Skin of body (tissue), 1 donor: ENCODE measurements at regions not wholly inside any gene's neighbourhood (a gene's known extent, or its start where the extent isn't known, plus 50 kb on each side); places are given as distances from the start of the nearest gene placed in this dataset.

Experiments
- DNase-seq: peaks from one replicate; lab custom pipeline; 2025; lab: John Stamatoyannopoulos, UW

DNA sequence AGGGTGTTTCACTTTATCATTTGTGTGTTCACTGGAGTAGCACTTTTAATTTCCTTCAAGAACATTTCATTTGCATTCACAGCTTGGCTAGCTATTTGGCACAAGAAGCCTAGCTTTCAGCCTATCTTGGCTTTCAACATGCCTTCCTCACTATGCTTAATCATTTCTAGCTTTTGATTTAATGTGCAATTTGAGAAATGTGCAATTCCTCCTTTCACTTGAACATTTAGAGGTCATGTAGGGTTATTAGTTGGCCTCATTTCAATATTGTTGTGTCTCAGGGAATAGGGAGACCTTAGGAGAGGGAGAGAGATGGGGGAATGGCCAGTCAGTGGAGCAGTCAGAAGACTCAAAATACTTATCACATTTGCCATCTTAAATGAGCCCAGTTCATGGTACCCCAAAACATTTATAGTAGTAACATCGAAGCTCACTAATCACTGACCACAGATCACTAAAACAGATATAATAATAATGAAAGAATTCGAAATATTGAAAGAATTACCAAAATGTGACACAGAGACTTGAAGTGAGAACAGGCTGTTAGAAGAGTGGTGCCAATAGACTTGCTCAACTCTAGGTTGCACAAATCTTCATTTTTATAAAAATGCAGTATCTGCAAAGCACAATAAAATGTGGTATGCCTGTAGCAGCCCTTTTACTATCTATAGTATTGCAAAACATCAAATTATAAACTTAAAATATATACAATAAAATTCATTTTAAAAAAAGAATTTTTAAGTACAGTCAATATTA is 561.2 kb downstream of the METTL4 start:
- no peak for DNase-seq

DNA sequence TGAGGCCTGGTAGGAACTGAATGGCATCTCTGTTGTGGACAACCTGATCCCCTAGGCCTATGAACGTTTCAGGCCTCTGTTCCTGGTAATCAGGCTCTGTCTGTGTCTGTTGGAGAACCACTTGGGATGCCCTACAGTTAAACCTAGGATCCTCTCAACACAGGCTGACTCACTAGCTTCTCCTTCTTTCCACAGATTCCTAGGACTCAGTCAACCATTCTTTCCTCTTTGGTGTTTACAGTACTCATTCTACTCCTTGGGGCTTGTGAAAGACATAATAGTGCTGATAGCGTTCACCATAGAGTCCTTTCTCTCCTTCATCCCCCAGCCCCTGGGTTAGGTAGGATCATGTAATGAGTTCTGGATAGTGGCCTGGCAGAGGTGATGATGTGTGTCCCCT is 544.3 kb downstream of the METTL4 start:
- DNase-seq = no peak

DNA sequence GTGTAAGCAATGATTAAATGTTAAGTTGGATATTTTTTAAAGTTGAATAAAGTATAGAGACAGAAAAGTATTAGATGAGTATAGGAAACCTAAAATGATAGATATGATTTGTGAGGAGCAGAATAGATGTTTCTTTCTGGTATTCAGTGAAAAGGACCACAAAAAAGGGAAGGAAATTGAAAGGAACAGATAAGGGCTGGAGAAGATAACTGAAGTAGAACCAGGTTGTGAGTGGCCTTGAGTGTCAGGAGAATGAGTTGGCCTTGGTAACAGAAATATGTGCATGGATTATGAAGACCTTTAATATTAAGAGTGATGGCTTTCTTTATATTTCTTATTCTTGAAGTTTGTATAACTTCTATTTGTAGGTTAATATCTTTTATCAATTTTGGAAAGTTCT is 543.5 kb downstream of the METTL4 start:
- DNase-seq = no peak

DNA sequence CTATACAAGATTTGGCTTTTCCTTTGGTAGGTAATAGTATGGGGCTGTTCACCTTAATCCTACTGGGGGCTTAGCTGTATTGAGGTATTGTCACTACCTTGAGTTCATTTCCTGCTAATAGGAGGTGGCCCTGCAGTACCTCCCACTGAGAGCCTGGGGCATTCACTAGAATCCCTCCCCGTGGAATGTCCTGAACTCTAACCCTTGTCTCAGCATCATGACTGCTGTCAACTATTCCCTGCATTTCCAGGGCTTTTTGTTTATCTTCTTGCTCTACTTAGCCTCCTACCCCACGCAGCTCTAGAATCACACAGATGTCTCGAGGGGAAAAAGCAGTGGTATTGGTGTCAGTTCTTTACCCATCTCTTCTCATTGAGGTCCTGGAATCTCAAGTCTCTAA is 542.3 kb downstream of the METTL4 start:
- no peak for DNase-seq

DNA sequence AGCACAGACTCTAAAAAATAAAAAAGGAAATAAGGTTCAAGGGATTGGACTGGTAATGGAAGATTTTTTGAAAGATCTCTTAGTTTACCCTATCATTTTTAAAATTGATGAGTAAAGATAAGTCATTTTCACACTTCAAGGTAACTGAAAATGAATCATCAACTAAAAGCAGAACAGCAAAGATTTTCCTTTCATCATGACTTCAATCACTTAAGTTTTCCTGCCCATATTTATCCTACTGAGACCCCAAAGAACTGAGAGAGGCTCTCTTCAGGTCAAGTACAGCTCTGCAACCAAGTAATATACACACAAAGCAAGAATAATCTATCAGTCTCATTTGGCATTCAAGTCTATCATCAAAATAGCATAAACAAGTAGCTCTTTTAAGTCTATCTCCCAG is 540.7 kb downstream of the METTL4 start:
- DNase-seq = no peak

DNA sequence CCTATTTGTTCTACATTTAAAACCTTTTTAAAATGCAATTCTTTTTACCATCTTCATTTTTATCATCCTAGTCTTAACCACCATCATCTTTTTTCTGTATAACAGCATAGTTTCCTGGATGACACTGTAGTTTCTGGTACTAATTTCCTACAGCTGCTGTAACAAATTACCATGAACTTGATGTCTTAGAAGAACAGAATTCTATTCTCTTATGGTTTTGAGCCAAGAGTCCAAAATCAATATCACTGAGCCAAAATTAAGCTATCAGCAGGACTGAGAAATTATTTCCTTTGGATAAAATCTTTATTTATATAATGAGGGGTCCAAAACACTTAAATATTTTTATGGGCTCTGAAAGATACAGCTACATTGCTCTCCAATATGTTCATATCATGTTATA is 539.3 kb downstream of the METTL4 start:
- DNase-seq = peak; percentile 85

DNA sequence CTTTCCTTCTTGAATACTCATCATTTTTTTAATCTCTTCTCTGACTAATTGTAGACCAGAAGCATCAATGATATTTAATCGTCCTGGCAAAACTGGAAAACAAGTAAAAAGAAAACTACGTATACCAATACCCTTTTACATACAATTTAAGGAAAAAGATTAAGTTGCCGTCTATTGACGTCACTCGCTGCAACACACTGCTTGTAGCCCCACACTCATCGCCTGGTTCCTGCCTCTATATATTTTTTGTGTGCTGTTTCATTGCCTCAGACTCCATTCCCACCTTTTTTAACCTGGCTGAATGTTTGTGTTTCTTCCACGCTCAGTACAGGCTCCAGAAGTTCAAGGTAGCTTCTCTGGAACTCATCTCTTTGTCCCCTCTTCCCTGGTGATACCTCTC is 536.2 kb downstream of the METTL4 start:
- no peak for DNase-seq

DNA sequence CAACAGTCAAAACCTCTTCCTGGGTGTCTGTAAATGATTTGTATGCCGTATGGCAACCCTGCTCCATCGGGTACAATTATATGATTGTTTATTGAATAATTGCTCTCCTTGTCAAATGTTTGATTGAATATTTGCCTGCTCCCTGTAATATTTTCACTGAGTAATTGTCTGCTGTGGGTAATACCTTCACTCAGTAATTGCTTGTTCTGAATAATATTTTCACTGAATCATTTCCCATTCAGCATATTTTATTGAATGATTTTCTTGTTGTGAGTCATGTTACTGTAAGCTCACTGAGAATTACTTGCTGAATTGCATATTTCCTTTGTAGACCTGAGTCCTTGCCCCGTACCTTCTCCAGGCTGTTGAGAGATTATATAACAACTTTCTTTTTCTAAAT is 535.2 kb downstream of the METTL4 start:
- DNase-seq = no peak

DNA sequence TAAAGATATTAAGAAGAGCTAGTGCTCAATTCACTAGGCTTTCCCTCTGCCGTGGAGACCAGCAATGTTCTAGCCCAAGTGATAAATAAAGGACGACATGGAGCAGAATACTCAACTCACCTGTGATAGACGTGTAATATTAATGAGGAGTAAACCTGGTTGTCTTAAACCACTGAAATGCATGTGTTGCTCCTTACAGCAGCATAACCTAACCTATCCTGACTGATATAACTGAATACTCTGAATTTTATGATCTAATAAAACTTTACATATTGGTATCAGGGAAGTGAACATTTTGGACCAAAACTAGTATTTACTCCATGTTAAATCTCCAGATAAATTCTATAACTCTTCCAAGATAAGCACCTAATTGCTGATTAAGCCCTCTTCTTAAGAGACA is 531.0 kb downstream of the METTL4 start:
- no peak for DNase-seq

DNA sequence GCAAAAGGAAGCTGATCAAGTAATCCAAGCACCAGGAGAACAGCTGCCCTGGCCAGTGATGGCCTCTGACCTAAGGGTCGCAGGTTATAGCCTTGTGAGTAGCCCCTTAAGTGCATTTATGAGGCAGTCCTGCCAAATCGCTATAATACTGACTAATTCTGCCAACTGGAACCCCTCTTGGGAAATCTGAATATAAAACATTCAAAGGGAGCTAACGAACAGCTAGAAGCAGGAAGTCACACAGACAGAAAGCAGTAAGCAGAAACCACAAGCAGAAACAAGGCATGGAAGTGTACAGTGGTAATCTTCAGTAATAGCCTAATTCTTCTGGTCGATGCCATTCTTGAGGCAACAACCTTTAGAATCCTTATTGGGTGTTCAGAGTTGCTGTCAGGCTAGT is 521.3 kb downstream of the METTL4 start:
- DNase-seq = no peak

DNA sequence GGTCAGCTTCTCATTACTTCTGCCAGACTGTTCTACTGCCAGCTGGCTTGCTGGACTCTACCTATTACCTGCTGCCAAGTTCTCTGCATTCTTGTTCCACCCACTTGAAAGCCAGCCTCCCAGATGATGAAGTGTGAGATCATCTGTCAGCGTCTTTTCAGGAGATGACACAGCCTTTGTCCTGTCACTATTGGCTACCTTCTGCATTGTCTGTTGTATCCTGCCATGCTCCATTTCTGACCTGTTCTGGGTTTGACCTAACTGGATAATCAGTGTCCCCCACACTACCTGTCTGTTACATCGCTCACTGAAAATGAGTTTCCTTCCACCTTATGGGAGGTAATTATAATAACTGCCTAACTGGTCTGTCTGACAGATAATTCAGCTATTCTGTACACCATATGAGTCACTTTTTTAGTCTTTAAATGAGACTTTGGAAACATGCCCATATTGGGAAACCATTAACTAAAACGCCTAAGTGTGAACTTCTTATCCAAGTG is 520.6 kb downstream of the METTL4 start:
- no peak for DNase-seq

DNA sequence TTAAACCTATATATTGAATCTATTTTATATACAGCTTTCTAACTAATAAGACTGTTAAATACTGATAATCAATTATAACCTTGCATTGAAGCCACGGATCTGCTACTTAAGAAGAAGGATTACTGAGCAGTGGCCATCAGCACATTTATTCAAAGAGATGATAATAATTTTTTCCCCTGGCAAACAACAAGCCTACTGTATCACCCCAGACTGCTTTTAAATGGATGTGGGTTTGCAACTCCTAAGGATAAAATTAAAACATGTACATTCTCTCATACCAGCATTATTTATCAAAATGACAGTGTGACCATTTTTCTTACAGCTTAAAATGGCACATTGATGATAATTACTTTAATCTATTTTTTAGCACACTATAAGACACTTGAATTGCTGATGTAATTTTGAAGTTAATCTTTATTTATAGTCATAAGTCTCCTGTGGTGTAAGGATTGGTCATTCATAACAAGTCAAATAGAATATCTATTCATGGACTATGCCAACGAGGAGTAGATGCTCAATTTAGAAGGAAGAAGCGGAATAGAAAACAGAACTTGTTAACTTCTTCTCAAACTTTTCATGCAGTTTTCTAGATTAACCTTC is 517.7 kb downstream of the METTL4 start:
- DNase-seq = no peak

DNA sequence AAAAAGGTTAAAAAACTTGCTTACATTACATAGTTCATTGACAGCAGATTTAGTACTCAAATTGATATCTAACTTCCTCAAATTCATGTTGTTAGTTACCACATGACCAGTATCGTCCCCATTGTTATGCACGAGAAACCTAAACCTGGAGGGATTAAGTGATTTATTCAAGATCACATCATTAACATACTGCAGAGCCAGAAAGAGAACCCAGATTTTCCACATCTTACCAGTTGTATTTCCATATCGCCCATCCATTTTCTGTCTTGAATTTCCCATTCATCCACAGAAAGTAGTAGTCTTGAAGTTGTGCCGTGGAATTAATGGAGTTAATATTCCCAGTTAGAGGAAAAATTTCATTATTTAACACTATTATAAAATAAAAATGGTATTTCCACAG is 512.0 kb downstream of the METTL4 start:
- DNase-seq = no peak

DNA sequence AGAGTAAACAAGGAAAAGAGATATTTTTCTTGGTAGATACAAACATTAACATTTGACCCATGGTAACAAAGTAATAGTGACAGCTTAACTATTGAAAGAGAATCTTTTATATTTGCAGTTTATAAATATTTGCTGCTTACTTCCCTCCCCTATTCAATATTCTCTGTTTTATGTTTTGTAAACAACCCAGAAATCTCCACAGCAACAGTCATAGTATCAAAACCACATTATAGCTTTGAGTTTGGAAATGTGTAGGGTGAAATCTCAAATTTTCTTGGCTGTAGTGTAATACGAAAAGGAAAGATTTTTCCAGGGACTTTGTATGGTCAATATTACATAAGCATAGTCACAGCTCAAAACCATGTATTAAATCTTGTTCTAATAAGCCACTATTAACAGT is 511.2 kb downstream of the METTL4 start:
- DNase-seq = peak; percentile 34

DNA sequence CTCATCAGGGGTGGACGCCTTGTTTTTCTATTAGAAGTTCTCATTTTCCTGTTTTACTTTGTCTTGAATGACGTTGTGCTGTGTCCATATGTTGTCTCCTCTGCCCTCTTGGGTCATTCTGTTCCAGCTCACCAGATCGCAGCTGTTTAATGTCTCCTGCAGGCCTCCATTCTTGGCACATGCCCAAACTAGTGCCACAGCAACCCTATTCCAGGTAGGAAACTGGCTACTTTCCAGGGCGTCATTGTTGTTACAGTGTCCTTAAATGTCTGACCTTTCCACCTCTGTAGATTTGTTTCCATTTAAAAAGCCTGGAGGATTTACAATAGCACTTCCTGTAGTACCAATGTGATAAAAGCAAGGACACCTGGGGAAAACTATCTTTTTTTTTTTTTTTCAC is 500.7 kb downstream of the METTL4 start:
- no peak for DNase-seq

DNA sequence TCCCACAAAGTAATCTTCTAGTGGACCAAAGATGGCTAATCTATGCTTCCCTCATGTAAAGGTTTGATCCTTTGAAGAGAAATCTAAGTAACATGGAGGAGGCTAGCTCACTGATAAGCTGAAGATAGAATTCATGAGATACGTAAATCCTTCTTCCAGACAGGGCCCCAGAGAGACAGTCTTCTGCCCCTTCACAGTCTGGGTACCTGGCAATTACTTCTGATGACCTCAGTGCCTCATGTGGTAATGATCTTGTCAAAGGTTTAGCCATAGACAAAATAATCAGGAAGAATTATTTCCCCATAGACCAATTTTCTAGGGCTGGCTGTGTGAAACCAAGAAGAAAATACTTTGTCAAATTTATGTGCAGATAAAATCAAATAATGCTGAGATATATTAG is 495.8 kb downstream of the METTL4 start:
- DNase-seq = no peak

DNA sequence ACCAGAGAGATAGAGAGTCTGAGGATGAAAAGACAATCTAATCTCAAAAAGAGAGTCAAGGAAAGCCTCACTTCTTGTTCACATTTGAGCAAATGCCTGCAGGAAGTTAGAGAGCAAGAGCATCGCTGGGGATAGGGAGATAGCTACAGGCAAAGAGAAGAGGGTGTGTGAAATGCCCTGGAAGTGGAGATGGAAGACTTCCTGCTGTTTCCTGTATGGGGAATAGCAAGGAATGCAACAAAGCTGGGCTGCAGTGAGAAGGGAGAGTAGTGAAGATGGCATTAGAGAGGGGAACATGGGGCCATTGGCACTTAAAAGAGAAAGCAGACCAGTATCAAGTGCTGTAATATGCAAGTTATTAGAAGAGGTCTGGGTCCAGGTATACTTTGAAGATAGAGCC is 488.6 kb downstream of the METTL4 start:
- no peak for DNase-seq

DNA sequence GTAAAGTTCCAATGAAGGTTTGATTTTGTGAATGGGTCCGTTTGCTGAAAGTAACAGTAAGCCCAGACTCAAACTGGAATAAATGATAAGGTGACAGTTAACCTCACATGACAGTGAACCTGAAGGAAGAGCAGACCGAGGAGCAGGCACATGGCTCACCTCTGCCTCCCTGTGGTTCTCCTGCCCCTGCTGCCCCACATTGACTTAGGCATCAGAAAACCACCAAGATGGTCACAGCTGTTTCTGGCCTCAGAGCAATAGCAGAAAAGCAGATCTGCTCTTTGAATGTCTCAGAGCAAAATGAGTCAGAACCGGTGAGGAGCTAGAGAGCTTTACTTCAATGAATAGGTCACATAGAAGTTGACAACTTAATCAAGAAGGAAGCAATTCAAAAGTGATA is 487.6 kb downstream of the METTL4 start:
- no peak for DNase-seq

DNA sequence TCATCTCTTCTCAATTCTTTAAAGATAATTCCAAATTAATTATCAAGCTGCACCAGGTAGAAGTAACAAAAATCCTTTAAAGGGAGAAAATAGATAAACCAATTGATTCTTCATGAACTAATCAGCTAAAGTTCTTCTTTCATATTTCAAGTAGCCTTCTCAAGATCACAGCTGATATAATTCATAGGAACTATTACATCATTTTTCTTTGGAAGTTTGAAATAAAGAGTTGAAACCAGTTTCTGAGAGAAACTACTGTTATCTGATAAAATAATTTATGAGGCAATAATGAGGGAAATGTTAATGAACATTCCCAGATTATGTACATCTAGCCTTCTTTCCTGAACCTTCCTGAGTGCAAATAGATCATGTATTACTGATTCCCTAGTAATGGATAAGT is 484.9 kb downstream of the METTL4 start:
- no peak for DNase-seq

DNA sequence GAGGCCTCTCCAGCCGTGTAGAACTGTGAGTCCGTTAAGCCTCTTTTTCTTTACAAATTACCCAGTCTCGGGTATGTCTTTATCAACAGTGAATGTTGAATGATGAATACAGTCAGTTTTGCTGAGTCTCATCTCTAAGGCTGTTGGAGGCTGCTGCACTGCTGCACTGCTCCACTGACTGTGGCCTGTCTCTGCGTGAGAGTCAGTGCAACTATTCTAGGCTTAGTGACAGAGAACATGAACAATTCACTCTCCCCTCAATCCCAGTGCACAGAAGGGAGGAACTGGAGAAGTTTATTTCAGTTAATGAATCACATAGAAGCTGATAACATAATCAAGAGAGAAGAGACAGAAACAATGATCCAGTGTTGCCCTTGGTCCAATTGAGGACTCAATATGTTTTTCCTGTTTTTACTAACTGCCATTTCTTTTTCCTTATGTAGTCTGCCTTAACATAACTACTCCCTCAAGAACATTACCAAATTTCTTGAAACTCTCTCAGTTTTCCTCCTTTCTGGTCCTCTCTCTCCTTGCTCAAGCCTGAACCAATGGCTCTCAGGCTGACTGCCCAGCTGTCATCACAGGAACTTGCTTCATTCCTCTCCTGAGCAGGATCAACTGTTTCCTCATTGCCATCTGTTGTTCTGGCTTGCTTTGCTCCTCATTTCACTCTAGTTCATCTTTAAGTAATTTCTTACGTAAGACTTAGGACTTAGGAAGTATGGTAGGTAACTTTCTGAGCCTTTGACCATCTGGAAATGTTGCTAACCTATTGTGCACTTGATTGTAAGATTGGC is 483.2 kb downstream of the METTL4 start:
- peak; percentile 52 for DNase-seq

DNA sequence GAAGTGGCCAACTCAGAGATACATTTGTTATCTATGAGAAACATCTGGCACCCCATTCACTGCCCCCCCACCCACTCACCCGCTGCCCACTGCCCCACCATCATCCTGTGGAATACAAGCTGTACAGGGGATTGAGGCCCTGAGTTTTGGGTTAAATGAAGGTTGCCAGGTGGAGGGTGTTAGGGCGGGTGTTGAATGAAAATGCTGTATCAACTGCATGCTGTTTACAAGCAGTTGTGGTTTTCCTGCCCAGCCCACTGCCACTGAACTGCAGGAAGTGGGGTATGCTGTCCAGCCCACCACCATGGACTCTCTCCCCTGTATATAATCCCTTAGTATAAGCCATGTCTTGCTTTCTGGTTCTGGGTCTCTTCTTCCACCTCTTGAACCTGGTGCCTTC is 481.9 kb downstream of the METTL4 start:
- no peak for DNase-seq

DNA sequence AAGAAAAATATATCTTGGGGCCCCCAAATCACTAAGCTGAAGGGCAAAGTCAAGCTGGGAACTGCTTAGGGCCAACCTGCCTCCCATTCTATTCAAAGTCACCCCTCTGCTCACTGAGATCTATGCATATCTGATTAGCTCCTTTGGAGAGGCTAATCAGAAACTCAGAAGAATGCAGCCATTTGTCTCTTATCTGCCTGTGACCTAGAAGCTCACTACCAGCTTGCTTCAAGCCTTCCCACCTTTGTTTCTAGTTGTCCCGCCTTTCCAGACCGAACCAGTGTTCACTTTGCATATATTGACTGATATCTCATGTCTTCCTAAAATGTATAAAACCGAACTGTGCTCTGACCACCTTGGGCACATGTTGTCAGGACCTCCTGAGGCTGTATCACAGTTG is 479.4 kb downstream of the METTL4 start:
- DNase-seq = no peak

DNA sequence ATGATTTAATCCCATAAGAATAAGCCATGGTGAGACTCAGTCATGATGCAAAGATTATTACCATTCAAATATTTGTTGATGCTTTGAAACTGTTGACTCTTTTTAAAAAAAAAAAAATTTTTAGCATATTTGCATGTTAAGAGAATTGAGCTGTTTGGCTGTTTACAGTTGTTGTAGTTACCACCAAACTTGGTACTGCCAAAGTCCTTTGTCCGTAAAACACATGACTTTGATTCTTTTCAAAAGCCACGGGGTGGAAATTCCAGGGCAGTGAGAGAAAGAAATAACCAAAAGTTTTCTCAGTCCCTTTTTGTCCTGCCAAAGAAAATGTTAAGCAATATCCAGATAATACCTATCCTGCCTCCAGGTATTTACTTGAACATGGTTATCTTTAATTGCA is 474.8 kb downstream of the METTL4 start:
- no peak for DNase-seq
